ENCODE measurements at regions not wholly inside any gene's neighbourhood (a gene's known extent, or its start where the extent isn't known, plus 50 kb on each side); places are given as distances from the start of the nearest gene placed in this dataset.

- TF ChIP-seq CTCF (IDR thresholded peaks at IDR 0.05; ENCODE audit: insufficient read depth, low read length, severe bottlenecking), result no peak
- no peaks in the 10 kb centered on the region for H3K27me3 ChIP-seq (ENCODE audit: control insufficient read depth, insufficient read depth, low read length)
- no peak overlapping the region for H3K4me3 ChIP-seq (ENCODE audit: low read depth, low read length)
- no peak for DNase-seq (ENCODE audit: low read depth)
- H3K36me3 ChIP-seq (ENCODE audit: control insufficient read depth, insufficient read depth, low read length), result no peaks in the 10 kb centered on the region
- FAIRE-seq, result no peak
Measured at GRCh38 chrX:129039176-129039575, 484.1 kb downstream of the SMARCA1 start.

GRCh38 chrX:129037389-129037788 lies 485.9 kb downstream of the SMARCA1 start:
- no peak for TF ChIP-seq CTCF (IDR thresholded peaks at IDR 0.05; ENCODE audit: insufficient read depth, low read length, severe bottlenecking)
- no peak for DNase-seq (ENCODE audit: low read depth)
- FAIRE-seq, result no peak
- Histone ChIP-seq H3K36me3 (ENCODE audit: control insufficient read depth, insufficient read depth, low read length) (no peaks in the 10 kb centered on the region), H3K4me3 (ENCODE audit: low read depth, low read length) (no peak overlapping the region), H3K27me3 (ENCODE audit: control insufficient read depth, insufficient read depth, low read length) (no peaks in the 10 kb centered on the region)

DNA sequence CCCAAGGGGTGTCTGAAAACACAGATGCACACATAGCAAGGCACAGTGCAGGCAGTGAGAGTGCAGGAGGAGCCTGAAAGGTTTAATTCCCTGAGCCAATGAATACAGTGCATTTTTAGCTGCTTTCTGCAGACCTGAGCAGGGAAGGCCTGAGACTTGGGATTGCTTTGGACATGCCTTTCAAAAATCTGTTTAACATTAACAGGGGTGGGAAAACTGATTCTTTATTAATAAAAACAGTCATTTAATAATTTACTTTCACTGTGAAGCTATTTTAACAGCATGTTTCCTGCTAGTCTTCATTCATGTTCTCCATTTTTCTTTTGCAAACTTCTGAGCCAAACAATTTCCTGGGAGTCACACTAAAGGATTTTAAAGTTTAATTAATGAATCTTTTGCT lies 488.1 kb downstream of the SMARCA1 start:
- no peak for DNase-seq (ENCODE audit: low read depth)
- TF ChIP-seq CTCF (IDR thresholded peaks at IDR 0.05; ENCODE audit: insufficient read depth, low read length, severe bottlenecking), result no peak
- Histone ChIP-seq H3K36me3 (ENCODE audit: control insufficient read depth, insufficient read depth, low read length) (no peaks in the 10 kb centered on the region), H3K4me3 (ENCODE audit: low read depth, low read length) (no peak overlapping the region), H3K27me3 (ENCODE audit: control insufficient read depth, insufficient read depth, low read length) (no peaks in the 10 kb centered on the region)
- FAIRE-seq, result no peak

DNA sequence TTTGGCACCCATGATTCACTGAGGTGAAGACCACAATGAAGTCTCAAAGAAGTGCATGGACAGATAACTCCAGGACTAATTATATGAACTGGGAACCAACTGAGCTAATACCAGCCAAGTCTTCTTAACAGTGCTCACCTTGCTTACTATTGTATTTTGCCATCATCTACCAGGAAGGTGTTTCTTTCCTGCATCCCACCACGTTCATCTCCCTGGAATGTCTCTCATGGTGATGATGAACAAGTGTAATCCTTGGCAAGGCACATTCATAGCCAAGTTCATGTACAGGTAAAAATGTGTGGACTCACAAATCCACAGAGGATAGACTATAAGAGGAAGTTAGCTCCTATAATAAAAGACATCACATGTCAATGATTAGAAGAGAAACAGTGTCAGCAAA lies 489.1 kb downstream of the SMARCA1 start:
- FAIRE-seq (no peak), DNase-seq (ENCODE audit: low read depth) (no peak)
- Histone ChIP-seq H3K27me3 (ENCODE audit: control insufficient read depth, insufficient read depth, low read length) (no peaks in the 10 kb centered on the region), H3K36me3 (ENCODE audit: control insufficient read depth, insufficient read depth, low read length) (no peaks in the 10 kb centered on the region), H3K4me3 (ENCODE audit: low read depth, low read length) (no peak overlapping the region)
- no peak for TF ChIP-seq CTCF (IDR thresholded peaks at IDR 0.05; ENCODE audit: insufficient read depth, low read length, severe bottlenecking)

DNA sequence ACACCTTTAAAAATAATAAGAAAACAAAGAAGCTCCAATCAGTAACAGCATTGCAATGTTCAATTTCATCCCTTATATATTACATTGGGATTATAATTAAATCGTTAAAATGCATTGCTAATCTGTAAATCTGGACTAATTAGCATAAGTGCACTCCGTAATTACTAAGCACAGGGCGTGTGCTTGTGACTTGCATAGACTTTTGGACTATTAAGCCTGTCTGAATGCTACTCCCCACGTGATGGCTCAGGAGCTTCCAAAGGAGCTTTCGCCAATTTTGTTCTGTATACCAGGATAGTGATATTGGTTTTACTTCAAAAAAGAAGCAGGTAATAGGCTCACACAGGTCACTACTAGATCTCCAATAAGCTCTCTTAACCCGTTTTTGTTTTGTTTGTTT lies 497.1 kb downstream of the SMARCA1 start:
- H3K36me3 ChIP-seq (ENCODE audit: control insufficient read depth, insufficient read depth, low read length), result no peaks in the 10 kb centered on the region
- TF ChIP-seq CTCF (IDR thresholded peaks at IDR 0.05; ENCODE audit: insufficient read depth, low read length, severe bottlenecking), result no peak
- no peaks in the 10 kb centered on the region for H3K27me3 ChIP-seq (ENCODE audit: control insufficient read depth, insufficient read depth, low read length)
- no peak for DNase-seq (ENCODE audit: low read depth)
- FAIRE-seq, result no peak
- no peak overlapping the region for H3K4me3 ChIP-seq (ENCODE audit: low read depth, low read length)

DNA sequence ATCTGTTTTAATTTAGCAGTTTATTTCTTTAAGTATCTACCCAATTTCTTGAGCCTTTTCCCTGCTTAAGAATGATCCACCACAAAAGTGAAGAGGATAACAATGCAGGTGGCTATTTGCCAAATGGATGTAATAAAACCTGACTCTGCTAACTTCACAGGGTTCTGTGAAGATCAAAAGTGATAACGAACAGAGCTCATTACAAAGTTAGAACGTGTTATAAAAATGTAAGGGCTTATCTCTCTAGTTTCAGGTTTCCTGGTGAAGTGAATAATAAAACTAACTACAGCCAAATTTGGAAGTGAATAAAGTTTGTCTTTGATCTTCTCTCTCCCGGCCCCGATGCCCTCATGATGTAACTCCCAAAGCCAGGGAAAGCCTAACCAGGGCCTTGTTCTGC lies 497.9 kb downstream of the SMARCA1 start:
- DNase-seq (ENCODE audit: low read depth), result no peak
- H3K4me3 ChIP-seq (ENCODE audit: low read depth, low read length), result no peak overlapping the region
- no peaks in the 10 kb centered on the region for H3K27me3 ChIP-seq (ENCODE audit: control insufficient read depth, insufficient read depth, low read length)
- no peak for FAIRE-seq
- no peak for TF ChIP-seq CTCF (IDR thresholded peaks at IDR 0.05; ENCODE audit: insufficient read depth, low read length, severe bottlenecking)
- H3K36me3 ChIP-seq (ENCODE audit: control insufficient read depth, insufficient read depth, low read length), result no peaks in the 10 kb centered on the region

Data from bronchial epithelial cell (primary cell).